Loucy (cell line): ENCODE measurements at regions not wholly inside any gene's neighbourhood (a gene's known extent, or its start where the extent isn't known, plus 50 kb on each side); places are given as distances from the start of the nearest gene placed in this dataset.

Source experiments
- EZH2phosphoT487 ChIP-seq: fragments of 200-600 bp; IDR thresholded peaks from 2 replicates; pipeline ENCODE4 v1.6.1; 2018; ENCODE audit warnings: antibody characterized with exemption, mild to moderate bottlenecking, moderate library complexity, borderline replicate concordance
- TF ChIP-seq, protein P1 (sequence below): fragments of 200-600 bp; sonication (generic); conservative IDR thresholded peaks from 2 replicates; pipeline ENCODE4 v1.5.1; 2014; ENCODE audit warnings: mild to moderate bottlenecking, antibody characterized with exemption, low read length

- TF ChIP-seq, protein P1, sequence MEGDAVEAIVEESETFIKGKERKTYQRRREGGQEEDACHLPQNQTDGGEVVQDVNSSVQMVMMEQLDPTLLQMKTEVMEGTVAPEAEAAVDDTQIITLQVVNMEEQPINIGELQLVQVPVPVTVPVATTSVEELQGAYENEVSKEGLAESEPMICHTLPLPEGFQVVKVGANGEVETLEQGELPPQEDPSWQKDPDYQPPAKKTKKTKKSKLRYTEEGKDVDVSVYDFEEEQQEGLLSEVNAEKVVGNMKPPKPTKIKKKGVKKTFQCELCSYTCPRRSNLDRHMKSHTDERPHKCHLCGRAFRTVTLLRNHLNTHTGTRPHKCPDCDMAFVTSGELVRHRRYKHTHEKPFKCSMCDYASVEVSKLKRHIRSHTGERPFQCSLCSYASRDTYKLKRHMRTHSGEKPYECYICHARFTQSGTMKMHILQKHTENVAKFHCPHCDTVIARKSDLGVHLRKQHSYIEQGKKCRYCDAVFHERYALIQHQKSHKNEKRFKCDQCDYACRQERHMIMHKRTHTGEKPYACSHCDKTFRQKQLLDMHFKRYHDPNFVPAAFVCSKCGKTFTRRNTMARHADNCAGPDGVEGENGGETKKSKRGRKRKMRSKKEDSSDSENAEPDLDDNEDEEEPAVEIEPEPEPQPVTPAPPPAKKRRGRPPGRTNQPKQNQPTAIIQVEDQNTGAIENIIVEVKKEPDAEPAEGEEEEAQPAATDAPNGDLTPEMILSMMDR = no peak
- TF ChIP-seq EZH2phosphoT487 = no peak
Measured at GRCh38 chr12:58416236-58416635, 474.9 kb downstream of the ATP23 start.
